GM18951 (cell line): ENCODE measurements at regions not wholly inside any gene's neighbourhood (a gene's known extent, or its start where the extent isn't known, plus 50 kb on each side); places are given as distances from the start of the nearest gene placed in this dataset.
"Not testable (repeated sequence)": the region's sequence is repeated elsewhere in the genome, so short reads cannot be mapped to it uniquely, and the experiment has no call there.

Experiments used
- POLR2A ChIP-seq: IDR thresholded peaks from 4 replicates; pipeline ENCODE4 v1.6.1; 2011; ENCODE audit warnings: mild to moderate bottlenecking; ENCODE audit not compliant: insufficient read length, insufficient read depth; ENCODE audit errors: extremely low read depth
- in situ Hi-C: fragments of 300-500 bp; cut with MboI; formaldehyde crosslinking; loops from one replicate; pipeline ENCODE4 v1.12.0; 2022; ENCODE audit warnings: low sequenced_read_pairs, mixed read lengths, inconsistent platforms; ENCODE audit not compliant: unreplicated experiment

DNA sequence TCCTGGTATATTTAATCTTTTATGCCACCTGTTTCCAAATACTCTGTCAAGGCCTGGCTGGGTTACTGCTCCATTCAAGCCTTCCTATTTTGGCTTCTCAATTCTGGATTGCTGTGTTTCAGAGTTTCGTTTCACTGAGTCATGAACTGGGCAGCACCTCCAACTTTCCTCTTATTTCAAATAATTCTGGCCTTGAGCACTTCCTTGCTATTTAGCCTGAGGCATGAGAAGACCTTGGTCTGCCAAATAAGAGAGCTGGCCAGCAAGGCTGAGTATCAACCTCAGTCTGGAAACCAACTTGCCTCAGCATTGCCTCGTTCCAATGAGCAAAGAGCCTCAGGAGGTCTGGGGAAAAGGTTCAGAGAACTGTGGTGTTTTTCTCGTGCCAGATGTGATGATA is 66.6 kb downstream of the TNFAIP3 start:
- in situ Hi-C loops = no loop called here
- TF ChIP-seq POLR2A = no peak

- in situ Hi-C loops = loop anchor here (5.0 kb wide), 1 partner anchor 59 kb away; no protein-coding TSS in a partner anchor
- TF ChIP-seq POLR2A = no peak
Measured at GRCh38 chr6:137936798-137937197, 69.7 kb downstream of the TNFAIP3 start.

DNA sequence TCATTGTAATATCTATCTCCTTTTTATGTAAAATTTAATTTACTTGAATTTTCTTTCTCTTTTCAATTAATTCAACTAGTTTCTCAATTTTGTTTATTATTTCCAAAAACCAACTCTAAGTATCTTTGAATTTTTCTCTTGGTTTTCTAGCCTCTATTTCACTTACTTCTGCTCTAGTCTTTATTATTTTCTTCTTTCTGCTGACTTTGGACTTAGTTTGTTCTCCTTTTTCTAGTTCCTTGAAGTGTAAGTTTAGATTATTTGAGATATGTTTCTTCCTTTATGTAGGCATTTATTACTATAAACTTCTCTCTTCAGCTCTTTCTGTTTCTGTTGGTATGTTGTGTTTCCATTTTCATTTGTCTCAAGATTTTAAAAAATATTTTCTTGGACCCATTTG is 70.8 kb downstream of the TNFAIP3 start:
- TF ChIP-seq POLR2A = no peak
- in situ Hi-C loops = loop anchor here (5.0 kb wide), 1 partner anchor 61 kb away; no protein-coding TSS in a partner anchor

GRCh38 chr6:137938770-137939379 is 71.8 kb downstream of the TNFAIP3 start:
- in situ Hi-C loops = loop anchor here (5.0 kb wide), 1 partner anchor 62 kb away; no protein-coding TSS in a partner anchor

GRCh38 chr6:137941995-137942394 is 74.9 kb downstream of the TNFAIP3 start:
- in situ Hi-C loops = no loop called here
- TF ChIP-seq POLR2A = no peak

More at GRCh38 chr6:137938770-137939379, 71.8 kb downstream of the TNFAIP3 start:
- TF ChIP-seq POLR2A = no peak

DNA sequence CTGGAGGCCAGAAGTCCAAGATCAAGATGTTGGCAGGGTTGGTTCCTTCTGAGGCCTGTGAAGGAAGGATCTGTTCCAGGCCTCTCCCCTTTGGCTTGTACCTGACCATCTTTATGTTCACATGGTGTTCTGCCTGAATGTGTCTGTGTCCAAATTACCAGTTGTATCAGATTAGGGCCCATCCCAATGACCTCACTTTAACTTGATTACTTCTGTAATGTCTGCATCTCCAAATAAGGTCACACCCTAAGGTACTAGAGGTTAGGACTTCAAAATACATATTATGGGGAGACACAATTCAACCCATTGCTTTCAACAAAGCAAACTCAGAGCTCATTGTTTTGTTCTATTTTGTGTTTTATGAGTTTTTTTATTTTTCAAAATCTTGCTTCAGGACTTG is 75.7 kb downstream of the TNFAIP3 start:
- TF ChIP-seq POLR2A = no peak
- in situ Hi-C loops = no loop called here

DNA sequence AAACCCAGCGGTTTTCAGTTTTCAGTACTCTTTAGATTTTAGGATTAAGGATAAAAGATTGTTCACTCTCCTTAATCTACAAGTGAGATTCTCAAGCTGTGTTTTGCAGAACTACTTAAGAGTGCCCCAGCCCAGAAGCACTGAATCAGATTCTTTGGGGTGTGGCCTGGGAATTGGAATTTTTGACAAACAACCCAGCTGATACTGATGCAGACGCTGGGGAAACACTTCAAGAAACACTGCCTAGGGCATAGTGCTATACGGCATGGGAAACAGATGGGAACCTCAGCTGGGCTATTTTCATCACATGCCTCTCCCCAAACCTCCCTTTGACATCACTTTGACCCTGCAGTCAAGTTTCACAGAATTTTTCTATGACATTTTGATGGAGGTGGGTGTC is 77.3 kb downstream of the TNFAIP3 start:
- in situ Hi-C loops = not testable (repeated sequence)

GRCh38 chr6:137944793-137945498 is 77.9 kb downstream of the TNFAIP3 start:
- in situ Hi-C loops = no loop called here
- TF ChIP-seq POLR2A = no peak

DNA sequence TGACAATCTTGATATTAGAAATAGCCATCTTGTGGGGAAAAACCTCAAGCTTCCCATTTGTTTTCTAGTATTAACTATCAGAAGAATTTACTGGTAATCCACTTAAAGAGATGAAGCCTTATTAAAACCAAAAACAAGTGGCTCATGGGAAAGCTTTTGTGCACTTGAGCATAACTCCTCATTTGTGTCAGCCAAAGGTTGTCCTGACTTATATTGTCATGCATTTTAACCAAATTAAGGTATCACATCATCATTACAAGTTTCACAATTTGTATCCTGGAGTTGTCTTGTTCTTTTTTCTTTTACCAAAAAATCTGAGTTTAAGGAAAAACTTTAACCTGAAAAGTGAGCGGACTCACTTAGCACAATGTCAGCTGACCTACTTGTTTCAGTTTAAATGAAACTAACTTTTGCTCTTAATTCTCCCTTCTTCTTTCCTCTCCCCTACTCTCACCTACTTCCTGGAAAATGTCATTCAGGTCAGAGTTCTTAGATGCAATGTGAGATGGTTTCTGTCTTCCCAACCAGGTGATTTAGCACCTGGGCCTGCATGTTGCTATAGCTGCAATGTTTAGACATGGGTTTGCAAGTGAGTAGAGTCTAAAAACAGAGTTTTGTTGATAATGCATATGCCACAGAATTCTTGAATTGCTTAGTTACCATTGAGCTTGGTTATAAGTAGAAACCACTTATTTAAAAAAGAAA is 82.8 kb downstream of the TNFAIP3 start:
- in situ Hi-C loops = no loop called here
- TF ChIP-seq POLR2A = no peak

DNA sequence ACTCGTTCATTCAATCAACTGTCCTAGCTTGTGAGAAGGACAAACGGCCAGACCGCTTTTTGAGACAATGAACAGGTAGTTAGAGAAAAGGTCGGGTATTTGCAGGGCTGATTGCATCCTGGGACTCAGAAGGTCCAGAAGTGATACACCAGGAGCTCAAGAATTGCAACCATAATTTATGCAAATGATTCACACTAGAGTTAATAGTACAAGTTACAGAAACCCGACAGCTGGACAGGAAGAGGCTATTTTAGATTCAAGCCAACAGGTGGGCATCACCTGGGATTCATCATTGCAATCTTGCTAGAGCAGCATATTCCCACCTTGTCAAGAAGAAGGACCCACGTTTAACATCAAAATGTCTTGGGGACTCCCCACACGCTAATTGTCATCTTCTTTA is 83.5 kb downstream of the TNFAIP3 start:
- in situ Hi-C loops = no loop called here
- no peak for TF ChIP-seq POLR2A

- no peak for TF ChIP-seq POLR2A
- in situ Hi-C loops = no loop called here
Measured at GRCh38 chr6:137951064-137951597, 84.1 kb downstream of the TNFAIP3 start.

DNA sequence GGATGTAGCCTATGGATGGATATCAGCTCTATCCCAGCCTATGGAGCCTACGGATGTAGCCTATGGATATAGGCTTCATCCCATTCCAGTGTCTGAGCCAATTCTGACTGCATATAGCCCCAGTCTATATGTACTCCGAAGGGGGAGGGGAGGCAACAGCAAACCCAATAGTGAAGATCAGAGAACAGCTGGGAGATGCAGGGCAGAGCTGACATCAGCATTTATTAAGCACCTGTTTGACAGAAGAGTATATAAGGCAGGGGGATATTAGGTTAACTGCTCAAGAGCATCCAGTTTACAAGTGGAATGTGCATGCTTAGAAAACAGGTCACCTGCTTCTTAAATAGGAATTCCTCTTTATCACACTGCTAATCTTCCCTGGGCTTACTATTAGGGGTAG is 85.2 kb downstream of the TNFAIP3 start:
- in situ Hi-C loops = no loop called here
- TF ChIP-seq POLR2A = no peak

GRCh38 chr6:137953761-137954160 is 86.7 kb downstream of the TNFAIP3 start:
- TF ChIP-seq POLR2A = no peak
- in situ Hi-C loops = no loop called here
